SK-N-SH (cell line): ENCODE measurements at regions not wholly inside any gene's neighbourhood (a gene's known extent, or its start where the extent isn't known, plus 50 kb on each side); places are given as distances from the start of the nearest gene placed in this dataset.

Experiments
- CTCF ChIA-PET: fragments of 300-600, 350-600 bp; formaldehyde crosslinking; extraction: SDS; loops from one replicate; lab custom pipeline; 2021; lab: Yijun Ruan, JAX
- POLR2A ChIA-PET: fragments of 350-600 bp; sonication (Branson Sonifier 250); formaldehyde crosslinking; extraction: SDS; loops from one replicate; lab custom pipeline; 2020; ENCODE audit warnings: antibody characterized with exemption, inconsistent platforms; lab: Yijun Ruan, JAX
- DNase-seq: peaks from one replicate; pipeline ENCODE4 v3.0.0; 2012
- H2AFZ ChIP-seq: fragments of 200-600 bp; sonication (generic); 2 replicates; pipeline ENCODE4 v1.8.1; 2016; ENCODE audit warnings: antibody characterized with exemption, mild to moderate bottlenecking, low read depth
- H3F3A ChIP-seq: fragments of 200-600 bp; sonication (generic); replicated peaks from 2 replicates; pipeline ENCODE3; 2016; ENCODE audit warnings: antibody characterized with exemption, mild to moderate bottlenecking; ENCODE audit not compliant: insufficient read depth
- H3K27ac ChIP-seq, 2 experiments: fragments of 200-500 bp in 1 of 2; fragments of 200-600 bp in 1 of 2; sonication (Bioruptor generic) in 1 of 2; sonication (generic), shearing (Covaris generic) in 1 of 2; 2 replicates each; pipeline versions ENCODE4 v1.5.1 to v1.6.1; 2014 to 2016; ENCODE audit warnings: low read depth in 2 of 2, inconsistent platforms in 1 of 2, low read length in 1 of 2, mild to moderate bottlenecking in 1 of 2, mixed read lengths in 1 of 2
- H3K27me3 ChIP-seq: fragments of 200-600 bp; sonication (generic), shearing (Covaris generic); 2 replicates; pipeline ENCODE4 v1.6.1; 2016; ENCODE audit warnings: mixed run types; ENCODE audit not compliant: insufficient read depth
- H3K36me3 ChIP-seq, 2 experiments: fragments of 200-500 bp in 1 of 2; fragments of 200-600 bp in 1 of 2; sonication (Bioruptor generic) in 1 of 2; sonication (generic) in 1 of 2; replicated peaks in 1 of 2; 2 replicates each; pipeline versions ENCODE3 to v1.5.1; 2014 to 2016; ENCODE audit warnings: low read length in 1 of 2, mild to moderate bottlenecking in 1 of 2; ENCODE audit not compliant: insufficient read depth in 2 of 2, control insufficient read depth in 1 of 2
- H3K4me1 ChIP-seq, 2 experiments: fragments of 200-500 bp in 1 of 2; fragments of 200-600 bp in 1 of 2; sonication (Bioruptor generic) in 1 of 2; sonication (generic), shearing (Covaris generic) in 1 of 2; 2 replicates each; pipeline versions ENCODE4 v1.5.1 to v1.6.1; 2014 to 2016; ENCODE audit warnings: low read depth in 1 of 2, low read length in 1 of 2, mixed run types in 1 of 2; ENCODE audit not compliant: insufficient read depth in 2 of 2, control insufficient read depth in 1 of 2
- H3K4me2 ChIP-seq: fragments of 200-600 bp; sonication (generic), shearing (Covaris generic); 2 replicates; pipeline ENCODE4 v1.6.1; 2017; ENCODE audit warnings: mixed run types
- H3K4me3 ChIP-seq, 2 experiments: fragments of 200-500 bp in 1 of 2; fragments of 200-600 bp in 1 of 2; sonication (Bioruptor generic) in 1 of 2; sonication (generic), shearing (Covaris generic) in 1 of 2; 2 replicates each; pipeline versions ENCODE4 v1.5.1 to v1.8.1; 2014 to 2016; ENCODE audit warnings: low read depth in 2 of 2, inconsistent platforms in 1 of 2, low read length in 1 of 2, mild to moderate bottlenecking in 1 of 2, mixed read lengths in 1 of 2, moderate library complexity in 1 of 2
- H3K79me2 ChIP-seq: fragments of 200-600 bp; sonication (generic); 2 replicates; pipeline ENCODE4 v1.8.1; 2017; ENCODE audit warnings: mild to moderate bottlenecking; ENCODE audit not compliant: insufficient read depth
- H3K9ac ChIP-seq: fragments of 200-600 bp; sonication (generic); 2 replicates; pipeline ENCODE4 v1.6.1; 2017; ENCODE audit warnings: mixed run types
- H3K9me2 ChIP-seq: fragments of 200-600 bp; sonication (generic); 2 replicates; pipeline ENCODE4 v1.6.1; 2017; ENCODE audit warnings: mixed run types
- H3K9me3 ChIP-seq: fragments of 200-600 bp; sonication (generic); 2 replicates; pipeline ENCODE4 v1.6.1; 2017; ENCODE audit warnings: mixed run types, mild to moderate bottlenecking, moderate library complexity
- H4K20me1 ChIP-seq: fragments of 200-600 bp; sonication (generic); 2 replicates; pipeline ENCODE4 v1.6.1; 2017; ENCODE audit warnings: mild to moderate bottlenecking, mixed run types; ENCODE audit not compliant: insufficient read depth
- EP300 ChIP-seq, 2 experiments: IDR thresholded peaks; 2 replicates each; pipeline versions ENCODE4 v1.4.0 to v1.6.1; 2012; ENCODE audit warnings: borderline replicate concordance in 1 of 2, low read depth in 1 of 2, low read length in 1 of 2
- FOXM1 ChIP-seq: IDR thresholded peaks from 2 replicates; pipeline ENCODE4 v1.4.0; 2012; ENCODE audit warnings: low read depth, mild to moderate bottlenecking
- NRF1 ChIP-seq: IDR thresholded peaks from 2 replicates; pipeline ENCODE4 v1.6.1; 2012; ENCODE audit warnings: low read depth, mild to moderate bottlenecking, low read length
- RCOR1 ChIP-seq: fragments of 150-350 bp; IDR thresholded peaks from 2 replicates; pipeline ENCODE4 v1.6.1; 2017; ENCODE audit warnings: antibody characterized with exemption, low read length
- RFX5 ChIP-seq: IDR thresholded peaks from 2 replicates; pipeline ENCODE4 v1.6.1; 2012; ENCODE audit warnings: mild to moderate bottlenecking, improper control_type of control experiment, low read length
- SIN3A ChIP-seq: IDR thresholded peaks from 2 replicates; pipeline ENCODE4 v1.6.1; 2012; ENCODE audit warnings: low read depth, mild to moderate bottlenecking, low read length, moderate library complexity, borderline replicate concordance
- TEAD4 ChIP-seq: IDR thresholded peaks from 2 replicates; pipeline ENCODE4 v1.4.0; 2012; ENCODE audit warnings: mild to moderate bottlenecking, borderline replicate concordance; ENCODE audit not compliant: insufficient read depth
- YY1 ChIP-seq: IDR thresholded peaks from 2 replicates; pipeline ENCODE4 v1.4.0; 2012; ENCODE audit warnings: low read depth, mild to moderate bottlenecking
- WGBS: methylation state at CpG from one replicate; pipeline ENCODE4 v1.1.6; 2017; ENCODE audit warnings: low lambda C conversion rate; 5-methylcytosine and 5-hydroxymethylcytosine counted together
- TF ChIP-seq, protein P1 (sequence below): IDR thresholded peaks from 2 replicates; pipeline ENCODE4; 2012
- TF ChIP-seq, protein P2 (sequence below): IDR thresholded peaks from 2 replicates; pipeline ENCODE4 v1.4.0; 2012; ENCODE audit warnings: low read depth, borderline replicate concordance
- TF ChIP-seq, protein P3 (sequence below): IDR thresholded peaks from 2 replicates; pipeline ENCODE4 v1.6.1; 2012; ENCODE audit warnings: mild to moderate bottlenecking, low read depth, low read length, moderate library complexity

DNA sequence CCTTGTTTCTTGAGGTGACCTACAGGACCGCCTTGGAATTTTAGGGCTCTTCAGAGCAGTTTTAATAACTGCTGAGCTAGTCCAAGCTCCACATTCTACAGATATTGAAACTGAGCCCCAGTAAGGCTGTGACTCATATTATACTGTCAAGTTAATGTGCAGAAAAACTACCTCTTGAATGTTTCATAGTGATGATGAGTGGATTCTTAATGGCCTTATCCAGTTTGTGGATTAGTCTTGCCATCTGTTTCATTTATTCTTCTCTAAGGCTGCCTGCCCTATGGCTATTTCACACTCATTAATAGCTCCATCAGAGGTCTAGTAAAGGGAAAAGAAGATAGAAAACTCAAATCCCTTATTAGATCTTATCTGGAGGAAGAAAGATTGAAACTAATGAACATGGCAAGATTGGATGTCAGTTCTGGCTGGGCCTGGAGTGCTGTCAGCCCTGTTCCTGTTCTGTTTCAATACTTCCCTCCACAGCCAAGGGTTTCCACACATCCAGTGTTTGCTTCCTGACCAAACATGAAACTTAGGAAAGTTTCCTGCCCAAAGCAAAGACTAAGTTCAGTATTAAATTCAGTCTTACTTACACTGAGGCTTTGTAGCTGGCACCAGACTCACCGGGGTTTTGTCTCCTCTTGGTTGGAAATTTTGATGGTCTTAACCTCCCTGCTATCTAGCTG is 215.6 kb upstream of the DMAC1 start (continued):
- TF ChIP-seq, protein P1, sequence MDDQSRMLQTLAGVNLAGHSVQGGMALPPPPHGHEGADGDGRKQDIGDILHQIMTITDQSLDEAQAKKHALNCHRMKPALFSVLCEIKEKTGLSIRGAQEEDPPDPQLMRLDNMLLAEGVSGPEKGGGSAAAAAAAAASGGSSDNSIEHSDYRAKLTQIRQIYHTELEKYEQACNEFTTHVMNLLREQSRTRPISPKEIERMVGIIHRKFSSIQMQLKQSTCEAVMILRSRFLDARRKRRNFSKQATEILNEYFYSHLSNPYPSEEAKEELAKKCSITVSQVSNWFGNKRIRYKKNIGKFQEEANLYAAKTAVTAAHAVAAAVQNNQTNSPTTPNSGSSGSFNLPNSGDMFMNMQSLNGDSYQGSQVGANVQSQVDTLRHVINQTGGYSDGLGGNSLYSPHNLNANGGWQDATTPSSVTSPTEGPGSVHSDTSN: no peak

DNA sequence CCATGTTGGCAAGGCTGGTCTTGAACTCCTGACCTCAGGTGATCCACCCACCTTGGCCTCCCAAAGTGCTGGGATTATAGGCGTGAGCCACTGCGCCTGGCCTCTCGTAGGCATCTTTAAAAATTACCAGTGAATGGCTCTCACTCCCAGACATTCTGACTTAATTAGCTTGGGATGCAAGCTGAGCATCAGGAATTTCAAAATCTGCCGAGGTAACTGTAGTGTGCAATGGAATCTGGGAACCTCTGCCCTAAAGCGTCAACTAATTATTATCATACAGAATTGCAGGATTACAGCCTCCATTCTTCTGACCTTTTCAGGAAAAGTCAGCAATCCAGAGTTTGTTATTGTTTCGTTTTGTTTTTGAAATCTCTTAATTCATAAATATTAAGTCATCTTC is 213.4 kb upstream of the DMAC1 start:
- Histone ChIP-seq H3F3A (no peaks in the 10 kb centered on the region), H3K9me3 (no peaks in the 10 kb centered on the region), H3K9ac (no peak overlapping the region), H4K20me1 (no peaks in the 10 kb centered on the region), H3K9me2 (no peaks in the 10 kb centered on the region), H3K27me3 (no peaks in the 10 kb centered on the region), H3K4me3 (no peak overlapping the region), H3K27ac (no peak overlapping the region), H3K36me3 (no peaks in the 10 kb centered on the region), H3K4me2 (no peak overlapping the region), H2AFZ (no peak overlapping the region), H3K4me1 (peaks cover 0 to 2% of the 10 kb centered on the region in 2 experiments; a peak in 1 of 4 replicates), H3K79me2 (no peaks in the 10 kb centered on the region)
- POLR2A ChIA-PET: no interaction called here
- 50% methylated on average over 6 of the region's 6 CpGs for WGBS
- TF ChIP-seq TEAD4 (no peak), EP300 (IDR thresholded peaks at IDR 0.05; ENCODE audit: borderline replicate concordance in 1 of 2, low read depth in 1 of 2, low read length in 1 of 2) (no peak)
- CTCF ChIA-PET: no interaction called here
- no peak for DNase-seq

DNA sequence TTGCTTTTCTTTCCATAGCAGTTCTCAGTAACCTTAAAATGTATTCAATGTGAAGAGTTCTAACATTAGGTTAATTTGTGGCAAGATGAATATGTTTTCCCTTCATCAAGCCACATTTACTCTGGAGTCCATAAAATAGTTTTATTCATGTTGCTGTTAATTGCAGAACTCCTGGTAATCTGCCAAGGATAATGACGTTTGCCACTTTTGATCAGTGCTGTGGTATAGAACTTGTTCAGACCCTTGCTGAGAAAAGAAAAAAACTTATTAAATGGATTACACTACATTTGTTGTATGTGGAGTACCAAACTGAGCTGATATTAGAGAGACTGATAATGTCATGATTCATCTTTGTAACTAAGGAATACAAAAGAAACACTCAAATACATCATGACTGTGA is 212.4 kb upstream of the DMAC1 start:
- no peaks in the 10 kb centered on the region for H3K9me2 ChIP-seq
- H3K27me3 ChIP-seq: no peaks in the 10 kb centered on the region
- H3K4me2 ChIP-seq: no peak overlapping the region
- POLR2A ChIA-PET: no interaction called here
- no peaks in the 10 kb centered on the region for H4K20me1 ChIP-seq
- H3K9me3 ChIP-seq: no peaks in the 10 kb centered on the region
- no peak for DNase-seq
- TF ChIP-seq, protein P2, sequence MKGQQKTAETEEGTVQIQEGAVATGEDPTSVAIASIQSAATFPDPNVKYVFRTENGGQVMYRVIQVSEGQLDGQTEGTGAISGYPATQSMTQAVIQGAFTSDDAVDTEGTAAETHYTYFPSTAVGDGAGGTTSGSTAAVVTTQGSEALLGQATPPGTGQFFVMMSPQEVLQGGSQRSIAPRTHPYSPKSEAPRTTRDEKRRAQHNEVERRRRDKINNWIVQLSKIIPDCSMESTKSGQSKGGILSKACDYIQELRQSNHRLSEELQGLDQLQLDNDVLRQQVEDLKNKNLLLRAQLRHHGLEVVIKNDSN: no peak
- TF ChIP-seq SIN3A (no peak), RFX5 (no peak), NRF1 (no peak)
- no peak overlapping the region for H3K9ac ChIP-seq
- no peak overlapping the region for H2AFZ ChIP-seq
- H3K4me3 ChIP-seq: no peak overlapping the region
- H3F3A ChIP-seq: no peaks in the 10 kb centered on the region
- CTCF ChIA-PET: no interaction called here
- H3K4me1 ChIP-seq: peaks cover 0 to 2% of the 10 kb centered on the region in 2 experiments; a peak in 1 of 4 replicates
- no peak overlapping the region for H3K27ac ChIP-seq
- no peaks in the 10 kb centered on the region for H3K36me3 ChIP-seq
- 13% methylated on average over 1 of the region's 1 CpG for WGBS
- H3K79me2 ChIP-seq: no peaks in the 10 kb centered on the region

DNA sequence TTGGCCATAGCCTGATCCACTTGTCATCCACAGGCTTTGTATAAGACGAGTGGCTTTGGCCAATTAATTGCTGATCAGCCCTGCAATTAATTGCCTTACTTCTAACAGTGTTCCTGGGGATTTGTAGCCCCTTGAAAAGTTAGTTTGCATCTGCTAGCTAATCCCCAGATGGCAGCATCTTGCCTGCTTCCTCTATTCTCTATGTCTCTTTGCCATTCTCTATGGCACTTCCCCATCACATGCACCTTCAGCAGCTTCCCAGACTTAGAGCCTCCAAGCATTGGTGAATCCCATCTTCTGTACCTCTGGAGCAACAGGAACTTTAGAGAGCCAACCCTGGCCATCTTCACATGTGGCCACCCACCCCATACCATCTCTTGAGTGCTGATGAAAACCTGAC is 197.0 kb upstream of the DMAC1 start:
- H3K4me2 ChIP-seq: no peak overlapping the region
- no peak overlapping the region for H3K9ac ChIP-seq
- WGBS: 25% methylated on average over 1 of the region's 1 CpG
- no peaks in the 10 kb centered on the region for H4K20me1 ChIP-seq
- CTCF ChIA-PET: no interaction called here
- no peak for TF ChIP-seq FOXM1
- TF ChIP-seq, protein P3, sequence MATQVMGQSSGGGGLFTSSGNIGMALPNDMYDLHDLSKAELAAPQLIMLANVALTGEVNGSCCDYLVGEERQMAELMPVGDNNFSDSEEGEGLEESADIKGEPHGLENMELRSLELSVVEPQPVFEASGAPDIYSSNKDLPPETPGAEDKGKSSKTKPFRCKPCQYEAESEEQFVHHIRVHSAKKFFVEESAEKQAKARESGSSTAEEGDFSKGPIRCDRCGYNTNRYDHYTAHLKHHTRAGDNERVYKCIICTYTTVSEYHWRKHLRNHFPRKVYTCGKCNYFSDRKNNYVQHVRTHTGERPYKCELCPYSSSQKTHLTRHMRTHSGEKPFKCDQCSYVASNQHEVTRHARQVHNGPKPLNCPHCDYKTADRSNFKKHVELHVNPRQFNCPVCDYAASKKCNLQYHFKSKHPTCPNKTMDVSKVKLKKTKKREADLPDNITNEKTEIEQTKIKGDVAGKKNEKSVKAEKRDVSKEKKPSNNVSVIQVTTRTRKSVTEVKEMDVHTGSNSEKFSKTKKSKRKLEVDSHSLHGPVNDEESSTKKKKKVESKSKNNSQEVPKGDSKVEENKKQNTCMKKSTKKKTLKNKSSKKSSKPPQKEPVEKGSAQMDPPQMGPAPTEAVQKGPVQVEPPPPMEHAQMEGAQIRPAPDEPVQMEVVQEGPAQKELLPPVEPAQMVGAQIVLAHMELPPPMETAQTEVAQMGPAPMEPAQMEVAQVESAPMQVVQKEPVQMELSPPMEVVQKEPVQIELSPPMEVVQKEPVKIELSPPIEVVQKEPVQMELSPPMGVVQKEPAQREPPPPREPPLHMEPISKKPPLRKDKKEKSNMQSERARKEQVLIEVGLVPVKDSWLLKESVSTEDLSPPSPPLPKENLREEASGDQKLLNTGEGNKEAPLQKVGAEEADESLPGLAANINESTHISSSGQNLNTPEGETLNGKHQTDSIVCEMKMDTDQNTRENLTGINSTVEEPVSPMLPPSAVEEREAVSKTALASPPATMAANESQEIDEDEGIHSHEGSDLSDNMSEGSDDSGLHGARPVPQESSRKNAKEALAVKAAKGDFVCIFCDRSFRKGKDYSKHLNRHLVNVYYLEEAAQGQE: no peak
- no peak for TF ChIP-seq YY1
- no peak for TF ChIP-seq RCOR1
- H3K4me3 ChIP-seq: no peak overlapping the region
- H3K27ac ChIP-seq: no peak overlapping the region
- no peak for DNase-seq
- H3K4me1 ChIP-seq: no peaks in the 10 kb centered on the region
- H3K9me3 ChIP-seq: no peaks in the 10 kb centered on the region
- POLR2A ChIA-PET: no interaction called here
- H2AFZ ChIP-seq: no peak overlapping the region
- no peaks in the 10 kb centered on the region for H3F3A ChIP-seq
- H3K9me2 ChIP-seq: no peaks in the 10 kb centered on the region
- no peaks in the 10 kb centered on the region for H3K79me2 ChIP-seq
- H3K36me3 ChIP-seq: no peaks in the 10 kb centered on the region
- no peaks in the 10 kb centered on the region for H3K27me3 ChIP-seq
